AG10803 (cell line): ENCODE measurements at regions not wholly inside any gene's neighbourhood (a gene's known extent, or its start where the extent isn't known, plus 50 kb on each side); places are given as distances from the start of the nearest gene placed in this dataset.

ENCODE experiments used
- DNase-seq: peaks from one replicate; pipeline ENCODE4 v3.0.0; 2010; ENCODE audit warnings: low read depth
- H3K4me3 ChIP-seq: 2 replicates; pipeline ENCODE4 v1.5.1; 2011; ENCODE audit warnings: mild to moderate bottlenecking, low read length, control low read depth
- TF ChIP-seq, protein P1 (sequence below): conservative IDR thresholded peaks from 2 replicates; pipeline ENCODE4 v1.5.1; 2011; ENCODE audit warnings: mild to moderate bottlenecking, low read length, control low read depth, inconsistent platforms

DNA sequence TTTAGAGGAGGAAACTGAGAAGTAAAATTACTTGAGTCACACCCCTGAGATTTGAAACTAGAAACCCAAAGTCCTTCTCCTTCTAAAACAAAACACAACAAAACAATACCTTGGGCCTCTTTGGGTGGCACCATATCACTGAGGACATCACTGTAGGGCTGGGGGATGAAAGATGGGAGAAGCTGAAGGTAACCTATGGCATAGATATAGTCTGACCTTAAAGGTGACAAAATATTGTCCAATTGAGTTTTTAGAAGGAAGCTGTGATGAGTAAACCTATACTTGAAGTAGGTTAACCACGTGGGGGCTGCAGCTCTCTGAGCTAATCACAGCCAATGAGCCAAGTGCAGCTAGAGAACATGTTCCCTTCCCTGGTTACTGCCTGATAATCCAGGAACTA is 167.4 kb upstream of the CD180 start:
- DNase-seq = no peak
- TF ChIP-seq, protein P1, sequence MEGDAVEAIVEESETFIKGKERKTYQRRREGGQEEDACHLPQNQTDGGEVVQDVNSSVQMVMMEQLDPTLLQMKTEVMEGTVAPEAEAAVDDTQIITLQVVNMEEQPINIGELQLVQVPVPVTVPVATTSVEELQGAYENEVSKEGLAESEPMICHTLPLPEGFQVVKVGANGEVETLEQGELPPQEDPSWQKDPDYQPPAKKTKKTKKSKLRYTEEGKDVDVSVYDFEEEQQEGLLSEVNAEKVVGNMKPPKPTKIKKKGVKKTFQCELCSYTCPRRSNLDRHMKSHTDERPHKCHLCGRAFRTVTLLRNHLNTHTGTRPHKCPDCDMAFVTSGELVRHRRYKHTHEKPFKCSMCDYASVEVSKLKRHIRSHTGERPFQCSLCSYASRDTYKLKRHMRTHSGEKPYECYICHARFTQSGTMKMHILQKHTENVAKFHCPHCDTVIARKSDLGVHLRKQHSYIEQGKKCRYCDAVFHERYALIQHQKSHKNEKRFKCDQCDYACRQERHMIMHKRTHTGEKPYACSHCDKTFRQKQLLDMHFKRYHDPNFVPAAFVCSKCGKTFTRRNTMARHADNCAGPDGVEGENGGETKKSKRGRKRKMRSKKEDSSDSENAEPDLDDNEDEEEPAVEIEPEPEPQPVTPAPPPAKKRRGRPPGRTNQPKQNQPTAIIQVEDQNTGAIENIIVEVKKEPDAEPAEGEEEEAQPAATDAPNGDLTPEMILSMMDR = no peak
- no peak overlapping the region for H3K4me3 ChIP-seq

DNA sequence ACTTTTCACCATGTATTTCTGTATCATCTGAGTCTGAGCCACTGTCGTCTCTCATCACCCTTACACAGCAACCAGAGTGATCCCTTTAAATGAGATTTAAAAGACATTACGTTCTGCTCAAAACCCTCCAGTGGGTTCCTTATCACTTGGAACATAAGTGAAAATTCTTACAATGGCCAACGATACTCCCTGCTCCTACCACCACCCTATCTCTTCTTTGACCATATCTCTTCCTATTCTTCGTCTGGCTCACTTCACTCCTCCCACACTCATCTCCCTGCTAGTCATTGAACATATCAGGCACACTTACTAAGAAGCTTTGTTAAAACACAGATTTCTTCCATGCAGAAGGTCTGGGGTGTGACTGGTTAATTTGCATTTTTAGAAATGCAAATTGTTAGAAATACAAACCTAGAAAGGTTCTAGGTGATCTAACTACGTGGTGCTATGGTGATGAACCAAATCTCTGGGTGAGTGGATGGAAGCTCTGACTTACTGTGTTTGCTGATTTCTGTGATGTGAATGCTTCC is 166.6 kb upstream of the CD180 start:
- H3K4me3 ChIP-seq = no peak overlapping the region
- TF ChIP-seq, protein P1 = no peak
- no peak for DNase-seq

DNA sequence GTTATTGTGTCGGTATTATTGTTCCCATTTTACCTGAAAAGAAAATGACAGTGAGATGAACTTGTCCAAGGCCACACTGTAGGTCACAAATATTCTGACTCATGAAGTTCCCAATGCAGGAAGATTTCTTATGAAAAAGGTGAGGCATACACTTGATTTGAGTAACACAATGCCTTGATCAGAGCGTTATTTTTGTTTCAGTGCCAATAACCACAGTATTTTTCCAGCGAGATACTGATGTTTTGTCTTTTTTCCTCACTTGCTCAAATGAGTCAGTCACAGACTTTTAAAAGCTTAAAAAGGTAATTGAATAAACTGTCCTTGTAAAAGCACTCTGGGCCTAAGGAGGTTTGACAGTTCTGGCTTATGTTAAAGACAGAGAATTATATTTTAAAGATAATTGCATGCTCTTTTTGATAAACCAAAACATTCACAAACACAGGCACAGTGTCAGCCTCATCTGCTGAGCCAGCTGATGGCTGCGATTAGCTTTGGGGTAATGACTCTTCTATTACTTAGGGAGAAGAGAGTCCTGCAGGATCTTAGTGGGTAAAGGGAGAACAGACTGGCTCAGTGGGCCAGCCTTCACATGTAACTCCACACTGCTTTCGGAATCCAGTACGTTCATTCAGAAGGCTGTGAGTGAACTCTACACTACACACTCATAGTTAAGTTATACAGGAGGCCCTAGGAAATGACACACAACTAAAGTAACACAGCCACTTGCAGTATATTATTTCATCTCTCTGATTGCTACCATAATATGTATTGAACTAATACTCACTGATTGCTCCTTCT is 165.5 kb upstream of the CD180 start:
- TF ChIP-seq, protein P1 = no peak
- DNase-seq = no peak
- H3K4me3 ChIP-seq = no peak overlapping the region

DNA sequence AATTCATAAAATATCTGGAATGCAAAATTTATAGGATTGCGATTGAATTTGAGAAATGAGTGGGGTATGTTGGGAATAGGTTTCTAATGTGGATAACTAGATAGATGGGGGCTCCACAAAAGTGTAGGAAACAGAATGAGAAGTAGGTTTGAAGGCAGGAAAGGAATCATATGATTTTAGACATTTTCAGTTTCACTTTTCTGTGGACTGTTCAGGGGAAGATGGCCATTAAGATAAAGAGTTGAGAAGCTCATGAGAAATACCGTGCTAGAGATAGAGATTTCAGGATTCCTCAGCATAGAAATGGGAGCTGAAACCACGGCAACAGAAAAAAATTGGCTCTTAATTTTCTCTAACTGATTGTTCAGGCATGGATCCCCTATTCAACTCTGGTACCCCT is 163.4 kb upstream of the CD180 start:
- DNase-seq = no peak
- TF ChIP-seq, protein P1 = no peak
- H3K4me3 ChIP-seq = no peak overlapping the region

DNA sequence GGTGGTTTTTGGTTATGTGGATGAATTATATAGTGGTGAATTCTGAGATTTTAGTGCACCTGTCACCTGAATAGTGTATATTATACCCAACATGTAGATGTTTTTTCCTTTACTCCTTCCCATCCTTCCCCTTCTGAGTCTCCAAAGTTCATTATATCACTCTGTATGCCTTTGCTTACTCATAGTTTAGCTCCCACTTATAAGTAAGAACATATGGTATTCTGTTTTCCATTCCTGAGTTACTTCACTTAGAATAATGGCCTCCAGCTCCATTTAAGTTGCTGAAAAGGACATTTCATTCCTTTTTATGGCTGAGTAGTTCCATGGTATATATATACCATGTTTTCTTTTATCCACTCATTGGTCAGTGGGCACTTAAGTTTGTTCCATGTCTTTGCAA is 161.6 kb upstream of the CD180 start:
- TF ChIP-seq, protein P1 = no peak
- no peak overlapping the region for H3K4me3 ChIP-seq
- DNase-seq = peak; percentile 8

DNA sequence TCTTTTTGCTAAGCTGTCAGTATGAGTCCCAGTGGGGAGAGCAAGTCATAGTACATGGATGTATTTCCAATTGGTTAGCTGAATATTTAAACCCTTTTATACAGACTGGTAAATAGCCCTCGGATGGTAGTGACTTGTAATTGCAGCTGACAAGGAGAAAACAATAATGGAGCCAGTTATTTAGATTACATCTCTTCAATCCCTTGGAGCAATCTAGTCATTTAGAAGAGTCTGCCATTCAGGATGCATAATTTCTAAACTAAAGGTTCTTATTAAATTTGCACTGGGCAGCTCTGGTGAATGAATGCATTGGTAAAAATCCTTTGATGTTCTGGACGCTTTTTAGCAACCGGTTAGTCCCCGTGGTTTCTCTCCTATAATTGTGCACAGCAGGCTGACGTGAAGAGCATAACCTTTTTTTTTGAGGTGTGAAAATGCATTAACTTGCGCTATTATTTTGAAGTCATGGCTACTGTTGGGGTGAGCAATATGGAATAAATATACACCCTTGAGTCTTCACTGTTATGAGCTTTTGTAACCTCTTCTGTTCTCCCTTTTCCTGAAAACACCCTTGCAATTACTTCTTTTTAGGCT is 158.6 kb upstream of the CD180 start:
- no peak overlapping the region for H3K4me3 ChIP-seq
- DNase-seq = no peak

More for the DNA sequence above, 158.6 kb upstream of the CD180 start:
- TF ChIP-seq, protein P1 = no peak
